Fibroblast of skin of left quadriceps (primary cell): ENCODE measurements at regions not wholly inside any gene's neighbourhood (a gene's known extent, or its start where the extent isn't known, plus 50 kb on each side); places are given as distances from the start of the nearest gene placed in this dataset.

Experiments
- DNase-seq, 2 experiments: peaks; one replicate each; pipeline ENCODE4 v3.0.0-alpha.2; 2013; ENCODE audit warnings: low read depth in 2 of 2

DNA sequence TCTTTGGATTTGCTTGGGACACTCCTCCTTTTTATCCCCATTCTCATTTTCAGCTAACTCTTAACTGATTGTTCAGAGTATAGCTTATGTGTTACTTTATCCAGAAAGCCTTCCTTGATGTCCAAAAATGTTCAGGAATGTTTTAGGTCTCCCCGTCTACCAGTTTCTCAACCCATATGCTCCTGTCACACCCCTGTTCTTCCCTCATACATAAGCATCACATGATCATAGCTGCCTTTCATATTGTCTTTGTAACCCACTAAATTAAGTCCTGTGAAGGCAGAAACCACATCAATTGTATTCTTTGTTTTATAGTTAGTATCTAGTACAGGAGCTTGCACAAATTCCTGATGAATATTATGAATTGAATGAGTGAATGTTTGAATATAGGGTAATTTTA, 321.9 kb upstream of the ACTBL2 start:
- DNase-seq, result no peak

DNA sequence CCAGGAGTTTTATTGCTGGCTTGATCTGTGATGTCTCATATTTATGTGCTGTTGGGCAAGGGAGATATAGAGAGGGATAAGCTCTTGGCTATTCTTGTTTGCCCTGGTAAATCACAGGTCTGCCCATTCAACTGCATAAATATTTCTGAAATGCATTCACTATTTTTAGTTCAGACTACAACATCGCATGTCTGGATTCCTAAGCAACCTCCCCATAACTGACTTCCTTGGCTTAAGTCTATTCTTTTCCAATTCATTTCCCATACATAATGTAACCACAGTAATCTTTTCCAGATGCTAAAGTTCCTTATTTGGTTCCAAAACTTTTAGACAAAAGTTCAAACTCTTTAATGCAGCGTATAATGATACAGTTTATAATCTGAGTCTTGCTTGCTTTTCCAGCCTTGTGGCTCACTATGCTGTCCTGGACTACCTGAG, 321.4 kb upstream of the ACTBL2 start:
- peak; percentile 87 to 89 for DNase-seq

DNA sequence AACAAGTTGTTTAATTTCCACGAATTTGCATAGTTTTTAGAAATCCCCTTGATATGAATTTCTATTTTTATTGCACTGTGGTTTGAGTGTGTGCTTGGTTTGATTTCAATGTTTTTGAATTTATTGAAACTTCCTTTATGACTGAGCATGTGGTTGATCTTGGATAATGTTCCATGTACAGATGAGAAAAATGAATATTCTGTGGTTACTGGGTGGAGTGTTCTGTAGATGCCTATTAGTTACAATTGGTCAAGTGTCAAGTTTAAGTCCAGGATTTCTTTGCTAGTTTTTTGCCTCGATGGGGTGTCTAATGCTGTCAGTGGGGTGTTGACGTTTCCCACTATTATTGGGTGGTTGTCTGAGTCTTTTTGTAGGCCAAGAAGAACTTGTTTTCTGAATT, 319.5 kb upstream of the ACTBL2 start:
- DNase-seq, result no peak

DNA sequence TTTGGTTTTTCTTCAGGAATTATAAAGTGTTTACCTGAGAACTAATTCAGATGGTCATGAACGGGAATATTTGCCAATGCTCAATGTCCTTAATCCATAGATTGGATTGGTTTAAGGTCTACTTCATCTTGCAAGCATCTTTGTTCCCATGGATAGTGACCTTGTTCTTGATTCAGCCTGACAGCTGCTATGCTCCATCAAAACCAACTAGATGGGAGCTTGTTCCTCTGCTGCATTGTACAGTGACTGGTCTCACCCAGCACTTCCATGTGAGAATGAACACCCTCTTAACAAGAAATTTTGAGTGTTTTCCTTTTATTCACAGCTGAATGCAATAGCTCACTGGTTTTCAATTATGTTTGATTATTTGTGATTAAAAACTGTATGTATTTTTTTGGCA, 312.6 kb upstream of the ACTBL2 start:
- no peak for DNase-seq

DNA sequence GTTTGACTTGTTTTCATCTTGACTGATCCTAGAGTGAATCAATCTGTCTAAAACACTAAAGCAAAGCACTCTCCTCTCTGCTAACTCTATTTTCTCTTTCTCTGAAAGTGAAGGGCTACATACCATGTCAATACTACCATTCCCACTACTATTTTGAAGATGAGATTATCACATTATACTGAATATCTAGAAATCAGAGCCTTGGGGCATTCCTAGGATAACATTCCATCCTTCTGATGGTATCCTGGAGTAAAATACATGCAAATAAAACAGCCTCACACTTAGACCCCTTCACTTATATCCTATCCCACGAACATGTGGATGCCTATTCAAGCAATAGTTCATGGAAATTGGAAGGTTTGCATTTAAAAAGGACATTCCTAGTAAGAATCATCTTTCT, 309.3 kb upstream of the ACTBL2 start:
- DNase-seq, result no peak

DNA sequence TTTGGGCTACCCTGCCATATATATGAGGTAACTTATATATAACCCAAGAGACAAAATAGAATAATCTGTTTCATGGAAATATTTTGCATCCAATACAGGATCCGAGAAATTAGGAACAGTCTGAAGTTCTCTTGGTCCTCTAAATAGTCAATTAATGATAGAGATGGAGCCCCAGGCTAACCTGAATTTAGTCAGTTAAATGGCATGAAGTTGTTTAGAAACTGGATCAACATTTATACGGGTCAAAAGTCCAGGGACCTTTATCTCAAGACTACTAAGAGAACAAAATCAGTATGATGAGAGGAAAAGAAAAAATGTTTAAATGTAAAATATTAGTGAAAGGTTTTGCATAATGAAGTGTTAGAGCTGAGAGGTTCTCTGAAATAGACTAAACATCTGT, 303.3 kb upstream of the ACTBL2 start:
- no peak for DNase-seq

DNA sequence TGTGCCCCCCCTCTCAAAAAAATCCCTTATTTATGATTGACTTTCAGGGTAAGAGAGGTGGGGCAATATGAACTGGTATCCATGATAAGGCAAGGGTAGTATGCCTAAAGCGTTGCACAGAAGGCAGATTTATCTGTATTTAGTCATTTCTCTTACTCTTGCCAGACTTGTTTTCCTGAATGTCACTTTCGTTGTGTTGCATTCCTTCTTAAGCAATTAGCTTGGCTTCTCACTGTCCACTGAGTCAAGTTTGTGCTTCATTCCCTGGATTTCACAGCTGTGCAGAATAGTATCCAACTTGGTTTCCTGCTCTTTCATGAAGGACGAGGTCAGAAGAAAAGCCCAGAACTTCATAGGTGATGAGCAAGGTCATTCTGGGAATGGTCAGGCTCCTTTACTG, 301.5 kb upstream of the ACTBL2 start:
- no peak for DNase-seq

DNA sequence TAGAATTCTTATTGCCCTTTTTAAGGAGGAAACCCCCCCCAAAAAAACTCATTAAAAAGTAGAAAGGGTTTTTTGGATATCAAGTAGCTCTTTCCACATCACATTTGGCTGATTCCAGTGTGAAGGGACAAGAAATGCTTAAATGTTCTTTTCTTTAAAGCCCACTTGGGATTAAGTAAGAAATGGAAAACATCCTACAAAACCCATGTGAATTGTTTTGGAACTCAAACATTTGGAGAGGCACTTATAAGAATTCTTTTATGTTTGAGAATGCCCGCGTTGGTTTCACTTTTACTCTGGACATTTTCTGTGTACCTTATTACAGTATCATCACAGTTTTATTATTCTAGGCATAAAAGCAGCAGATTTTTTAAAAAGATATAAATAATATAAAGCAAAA, 301.1 kb upstream of the ACTBL2 start:
- DNase-seq, result no peak

DNA sequence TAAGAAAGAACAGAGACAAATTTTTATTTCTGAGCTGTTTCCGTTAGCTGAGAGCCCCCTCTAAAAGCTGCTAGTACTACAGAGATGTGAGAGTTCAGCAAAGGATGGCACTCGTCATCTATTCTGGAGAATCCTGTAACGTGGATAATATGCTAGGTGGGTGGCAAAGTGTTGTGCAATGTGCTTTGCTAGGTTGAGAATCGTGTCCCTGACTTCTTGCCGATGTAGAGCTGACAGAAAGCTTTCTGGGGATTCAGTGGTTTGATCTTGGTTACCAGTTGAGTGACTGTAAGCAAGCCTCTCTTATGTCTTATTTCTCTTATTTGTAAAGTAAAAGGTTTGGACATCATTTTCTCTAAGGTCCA, 298.3 kb upstream of the ACTBL2 start:
- DNase-seq, result no peak

DNA sequence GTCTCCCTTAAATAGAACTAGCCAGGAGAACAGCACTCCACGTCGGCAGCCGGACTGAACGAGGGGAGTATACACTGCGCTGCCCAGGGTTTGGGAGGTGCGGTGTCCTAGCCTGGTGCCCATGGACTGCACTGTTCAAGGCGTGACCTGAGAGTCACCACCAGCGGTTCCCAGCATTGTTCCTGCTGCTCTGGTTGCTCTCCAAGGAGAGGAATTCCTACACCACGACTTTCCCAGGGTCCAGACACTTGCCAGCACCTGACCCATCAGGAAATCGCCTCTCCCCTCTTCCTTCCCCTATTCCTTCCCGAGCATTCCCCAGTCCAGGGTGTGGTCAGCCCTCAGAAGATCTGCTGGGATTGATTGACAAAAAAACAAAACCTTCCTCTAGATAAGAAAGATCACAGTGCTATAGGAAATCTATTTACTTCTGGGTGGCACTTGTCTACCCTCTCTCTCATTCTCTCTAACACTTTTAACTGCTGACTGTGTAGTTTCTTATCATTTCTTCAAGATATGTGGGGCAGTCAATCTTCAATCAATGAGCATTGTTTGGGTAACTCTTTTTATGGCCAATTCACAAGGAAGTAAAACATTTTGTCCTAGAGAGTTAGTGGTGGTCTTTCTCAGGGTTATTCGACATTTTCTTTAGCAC, 297.8 kb upstream of the ACTBL2 start:
- DNase-seq, result no peak

DNA sequence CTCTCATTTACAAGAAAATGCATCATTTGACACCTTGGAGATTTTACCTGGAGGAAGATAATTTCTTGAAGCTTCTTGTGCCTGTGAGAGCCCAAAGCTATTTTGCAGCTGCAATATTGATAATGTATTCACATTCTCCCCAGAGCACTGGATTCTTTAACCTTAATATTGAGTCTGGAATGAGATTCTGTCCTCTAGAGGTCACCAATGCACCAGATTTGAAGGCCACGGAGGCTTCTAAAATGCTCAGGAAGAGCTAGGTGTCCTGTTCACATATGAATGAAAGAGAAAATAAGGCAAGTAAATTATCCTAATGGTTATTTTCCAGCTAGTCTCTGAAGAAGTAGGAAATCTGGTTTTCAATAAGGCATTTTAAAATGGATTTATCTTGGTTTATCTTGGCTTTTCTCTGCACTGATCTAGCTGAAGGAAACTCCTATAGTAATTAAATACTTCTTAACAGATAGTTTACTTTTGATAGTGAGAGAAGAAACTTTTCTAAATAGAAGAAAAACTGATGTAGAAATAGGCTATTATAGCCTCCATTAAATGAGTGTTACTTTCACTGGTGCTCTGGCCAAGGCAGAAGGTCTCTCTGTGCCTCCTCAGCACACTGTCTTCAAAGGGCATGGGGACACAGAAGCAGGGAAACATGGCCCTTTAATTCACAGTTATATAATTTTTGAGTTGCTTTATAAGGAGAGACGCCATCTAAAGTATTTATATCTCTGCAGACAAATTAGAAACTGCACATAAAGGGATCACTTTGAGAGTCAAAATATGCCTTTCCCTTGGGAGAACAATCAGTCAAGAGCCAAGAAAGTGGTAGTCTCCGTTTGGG, 297.0 kb upstream of the ACTBL2 start:
- DNase-seq, result peak; percentile 60 to 64

DNA sequence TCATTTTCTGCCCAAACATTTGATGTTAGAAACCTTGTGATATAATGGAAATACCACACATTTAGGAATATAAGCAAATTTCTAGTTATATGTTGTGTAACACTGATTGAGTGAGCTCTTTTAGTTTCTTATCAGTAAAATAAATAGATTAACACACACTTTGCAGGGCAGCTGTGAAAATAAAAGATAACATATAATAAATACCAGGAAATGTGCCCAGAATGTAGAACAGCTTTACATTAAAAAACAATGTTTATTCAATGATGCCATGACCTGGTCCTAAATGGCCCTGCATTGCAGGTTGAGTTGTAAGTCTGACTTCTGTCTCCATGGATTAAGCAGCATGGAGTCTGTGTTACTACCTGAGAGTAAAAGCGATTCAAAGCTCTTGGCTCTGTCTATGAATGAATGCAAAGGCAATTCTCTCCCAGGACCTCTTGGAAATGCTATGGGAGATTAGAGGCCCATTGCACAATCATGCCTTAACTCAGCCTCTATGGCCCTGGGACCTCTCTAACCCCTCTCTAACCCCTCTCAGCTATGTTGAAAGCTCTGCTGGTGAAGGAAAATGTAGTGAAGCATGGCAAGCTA, 296.0 kb upstream of the ACTBL2 start:
- DNase-seq, result no peak

DNA sequence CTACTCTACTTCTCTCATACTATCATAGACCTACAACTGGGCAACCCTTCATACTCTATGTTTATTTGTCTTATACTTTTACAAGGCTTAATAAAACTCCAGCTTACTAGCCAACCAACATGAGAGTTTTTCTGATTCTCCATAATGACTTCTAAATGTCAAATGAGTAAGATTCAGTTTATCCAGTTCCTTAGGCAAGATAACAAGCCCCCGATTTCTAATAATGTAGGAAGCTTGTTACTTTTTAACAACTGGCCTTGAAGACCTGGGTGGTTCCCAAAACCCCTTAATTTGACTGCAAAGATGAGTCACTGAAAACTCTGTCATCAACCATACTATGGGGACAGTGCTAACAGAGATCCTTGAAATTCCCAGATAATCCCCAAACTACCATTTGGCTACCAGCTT, 294.6 kb upstream of the ACTBL2 start:
- no peak for DNase-seq

DNA sequence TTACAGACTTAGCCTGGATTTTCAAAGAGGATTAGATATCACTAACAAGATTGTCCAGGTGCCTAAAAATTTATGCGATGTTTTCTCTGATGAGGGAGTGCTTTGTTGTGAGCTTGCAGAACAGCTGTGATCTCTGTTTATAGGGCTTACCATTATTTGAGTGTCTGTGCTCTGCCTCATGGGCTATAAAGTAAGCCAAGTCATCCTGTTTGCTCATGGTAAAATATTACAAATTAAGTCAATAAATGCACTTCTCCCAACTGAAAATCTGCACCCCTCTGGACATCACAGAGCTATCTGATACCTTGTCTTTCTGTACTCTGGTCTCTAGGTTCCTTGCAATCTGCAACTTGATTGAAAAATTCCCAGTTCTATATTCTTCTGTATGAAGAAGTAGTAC, 293.4 kb upstream of the ACTBL2 start:
- no peak for DNase-seq

DNA sequence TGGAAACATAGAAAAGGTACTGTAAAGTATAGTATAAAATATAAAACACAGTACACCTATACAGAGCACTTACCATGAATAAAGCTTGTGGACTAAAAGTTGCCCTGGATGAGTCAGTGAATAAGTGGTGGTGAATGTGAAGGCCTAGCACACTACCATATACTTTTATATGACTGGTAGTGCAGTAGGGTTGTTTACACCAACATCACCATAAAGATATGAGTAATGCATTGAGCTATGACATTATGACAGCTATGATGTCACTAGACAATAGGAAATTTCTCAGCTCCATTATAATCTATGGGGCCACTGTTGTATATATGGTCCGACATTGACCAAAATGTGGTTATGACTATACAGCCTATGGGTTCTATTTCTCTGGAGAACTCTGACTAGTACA, 291.8 kb upstream of the ACTBL2 start:
- no peak for DNase-seq

DNA sequence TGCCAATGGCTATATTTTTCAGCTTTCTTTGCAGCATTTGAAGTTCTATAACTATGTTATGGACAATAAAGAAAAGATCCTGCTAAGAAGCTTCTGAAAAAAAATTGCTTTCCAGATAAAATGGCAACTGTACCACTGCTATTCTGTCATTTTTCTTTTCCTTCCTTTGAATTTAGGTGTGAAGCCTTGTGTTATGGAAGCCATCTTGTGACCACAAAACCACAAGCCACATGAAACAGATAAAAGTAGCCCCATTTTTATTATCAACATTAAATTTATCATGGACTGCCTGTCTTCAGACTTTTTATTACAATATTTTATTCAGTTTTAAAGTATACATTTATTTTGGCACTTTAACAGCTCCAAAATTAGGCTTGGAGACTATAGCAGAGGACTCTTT, 289.9 kb upstream of the ACTBL2 start:
- DNase-seq, result no peak

DNA sequence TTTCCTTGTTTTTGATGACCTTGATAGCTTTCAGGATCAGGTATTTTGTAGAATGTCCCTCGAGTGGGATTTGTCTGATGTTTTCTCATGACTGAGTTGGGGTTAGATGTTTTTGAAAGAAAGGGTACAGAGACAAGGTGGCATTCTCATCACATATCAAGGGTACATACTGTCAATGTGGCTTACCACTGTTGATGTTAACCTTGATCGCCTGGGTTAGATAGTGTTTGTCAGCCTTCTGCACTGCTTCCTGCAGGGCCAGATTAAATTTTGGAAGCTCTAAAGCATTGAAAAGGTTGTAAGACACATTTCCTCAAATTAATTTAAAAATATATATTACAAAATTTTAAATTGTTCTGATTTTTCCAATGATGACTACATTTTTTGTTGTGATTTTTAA, 287.4 kb upstream of the ACTBL2 start:
- no peak for DNase-seq

DNA sequence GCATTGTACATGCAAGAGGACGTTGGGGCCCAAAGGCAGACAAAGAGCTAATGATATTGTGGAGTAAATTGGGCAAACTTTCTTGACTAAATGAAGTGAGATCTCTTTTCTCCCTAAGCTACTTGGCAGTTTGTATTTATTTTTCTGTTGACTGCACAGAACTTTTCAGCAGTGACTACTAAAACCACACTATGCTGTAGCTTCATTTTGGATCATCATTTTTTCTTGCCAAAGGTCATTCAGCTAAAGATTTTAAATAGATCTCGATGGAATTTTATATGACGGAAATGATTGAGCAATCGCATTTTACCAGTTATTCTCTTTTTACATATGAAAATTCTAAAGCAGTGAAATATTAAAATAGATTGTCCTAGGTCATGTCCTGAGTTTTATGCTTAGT, 286.1 kb upstream of the ACTBL2 start:
- DNase-seq, result no peak

DNA sequence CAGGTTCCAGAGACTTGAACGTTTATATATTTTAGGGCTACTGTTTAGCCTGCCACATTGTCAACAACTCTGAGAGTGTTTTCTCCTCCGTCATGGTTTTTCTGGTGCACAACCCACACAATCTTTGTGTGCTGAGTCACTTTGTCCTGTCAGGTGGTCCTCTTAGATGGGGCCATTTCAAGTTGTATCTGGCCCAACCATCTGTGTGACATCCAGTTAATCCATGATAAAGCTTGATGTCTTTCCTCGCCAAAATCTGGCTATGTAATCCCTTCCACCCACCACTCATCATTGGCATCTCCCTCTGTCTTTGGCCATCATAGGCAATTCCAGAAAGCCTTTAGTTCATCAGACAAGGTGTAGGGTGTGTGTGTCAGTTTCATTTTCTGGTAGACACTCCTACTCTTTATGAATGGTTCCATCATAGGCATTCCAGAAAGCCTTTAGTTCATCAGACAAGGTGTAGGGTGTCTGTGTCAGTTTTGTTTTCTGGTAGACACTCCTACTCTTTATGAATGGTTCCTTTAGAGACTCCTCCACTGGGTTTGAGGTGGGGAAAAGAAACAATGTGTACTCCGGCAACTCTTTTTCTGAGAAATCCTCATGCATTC, 282.0 kb upstream of the ACTBL2 start:
- DNase-seq, result no peak

DNA sequence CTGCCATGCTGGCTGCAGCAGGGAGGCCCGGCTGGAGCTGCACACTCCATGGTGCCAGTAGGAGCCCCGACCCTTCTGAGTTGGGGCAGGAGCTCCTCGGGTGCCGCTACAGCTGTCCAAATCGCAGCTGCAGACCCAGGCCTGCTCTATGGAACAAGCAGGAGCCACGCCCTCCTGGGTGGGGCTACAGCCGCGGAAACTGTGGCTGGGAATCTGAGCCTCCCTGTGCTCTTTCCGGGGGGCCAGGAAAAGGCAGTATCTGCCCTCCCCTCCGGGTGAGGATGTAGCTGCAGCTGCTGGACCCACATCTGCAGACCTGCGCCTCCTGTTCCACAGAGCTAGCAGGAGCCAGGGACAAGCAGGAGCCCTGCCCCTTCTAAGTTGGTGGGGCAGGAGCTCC, 278.9 kb upstream of the ACTBL2 start:
- DNase-seq, result no peak

DNA sequence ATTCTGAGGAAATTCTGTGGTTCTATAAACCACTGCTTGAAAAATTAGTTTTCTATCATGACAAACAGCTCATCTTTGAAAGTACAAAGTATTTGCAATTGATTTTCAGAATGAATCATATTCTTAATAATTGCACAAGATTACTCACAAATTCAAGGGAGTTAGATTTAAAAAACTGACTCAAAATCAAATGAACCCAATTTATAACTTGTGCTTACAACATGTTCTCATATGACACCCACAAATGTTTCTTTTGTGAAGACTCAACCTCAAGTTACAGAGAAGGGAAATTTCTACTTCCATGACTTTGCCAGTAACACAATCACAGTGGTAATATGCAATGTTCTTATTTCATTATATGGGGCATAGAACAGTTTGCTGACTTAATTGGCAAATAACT, 272.0 kb upstream of the ACTBL2 start:
- no peak for DNase-seq

DNA sequence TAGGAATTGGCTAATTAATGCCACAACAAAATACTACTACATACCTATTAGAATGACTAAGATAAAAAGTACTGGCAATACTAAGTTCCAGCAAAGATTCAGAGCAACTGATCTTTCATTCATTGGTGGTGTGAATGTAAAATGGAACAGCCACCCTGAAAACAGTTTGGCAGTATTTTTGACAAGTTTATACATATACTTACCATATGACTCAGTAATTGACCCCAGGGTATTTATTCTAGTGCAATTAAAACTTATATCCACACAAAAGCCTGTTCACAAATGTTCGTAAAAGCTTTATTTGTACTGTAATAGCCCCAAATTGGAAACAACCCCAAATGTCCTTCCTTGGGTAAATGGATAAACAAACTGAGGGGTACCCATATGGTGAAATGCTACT, 270.8 kb upstream of the ACTBL2 start:
- no peak for DNase-seq

DNA sequence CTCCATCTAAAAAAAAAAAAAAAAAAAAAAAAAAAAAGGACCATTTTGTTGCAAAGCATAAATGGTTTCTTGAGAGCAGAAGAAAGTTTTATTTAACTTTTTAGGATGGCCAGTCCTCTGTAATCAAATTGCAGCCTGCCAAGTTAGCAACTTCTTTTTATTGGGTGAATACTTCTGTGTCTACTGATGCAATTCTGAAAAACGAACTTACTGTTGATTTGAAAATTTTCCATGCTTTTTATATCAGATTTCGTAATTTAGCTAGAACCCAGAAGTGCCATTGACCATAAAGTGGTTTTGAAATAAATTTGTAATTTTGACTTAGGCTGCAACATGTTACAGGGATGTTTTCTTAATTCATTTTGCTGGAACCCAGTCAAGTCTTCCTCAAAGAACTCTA, 269.1 kb upstream of the ACTBL2 start:
- no peak for DNase-seq
